Hepatocyte (in vitro differentiated cells): ENCODE measurements at regions not wholly inside any gene's neighbourhood (a gene's known extent, or its start where the extent isn't known, plus 50 kb on each side); places are given as distances from the start of the nearest gene placed in this dataset.

Experiments
- DNase-seq: peaks from one replicate; pipeline ENCODE4 v3.0.0-alpha.2; 2016; ENCODE audit warnings: low spot score
- H2AFZ ChIP-seq: fragments of 200-600 bp; sonication (generic); 2 replicates; pipeline ENCODE4 v1.6.0; 2016; ENCODE audit warnings: antibody characterized with exemption, mild to moderate bottlenecking
- H3K27ac ChIP-seq: fragments of 200-600 bp; sonication (generic); 2 replicates; pipeline ENCODE4 v1.5.1; 2016; ENCODE audit warnings: mild to moderate bottlenecking
- H3K27me3 ChIP-seq: fragments of 200-600 bp; sonication (generic); 2 replicates; pipeline ENCODE4 v1.6.1; 2016
- H3K36me3 ChIP-seq: fragments of 200-600 bp; sonication (generic); replicated peaks from 2 replicates; pipeline ENCODE4 v1.5.1; 2016; ENCODE audit warnings: low read depth; ENCODE audit not compliant: insufficient read depth
- H3K4me1 ChIP-seq: fragments of 200-600 bp; sonication (generic); 2 replicates; pipeline ENCODE4 v1.5.1; 2016; ENCODE audit warnings: mild to moderate bottlenecking, moderate library complexity; ENCODE audit not compliant: insufficient read depth
- H3K4me2 ChIP-seq: fragments of 200-600 bp; sonication (generic); 2 replicates; pipeline ENCODE4 v1.6.0; 2016
- H3K4me3 ChIP-seq: fragments of 200-600 bp; sonication (generic); 2 replicates; pipeline ENCODE4 v1.5.1; 2016; ENCODE audit warnings: mild to moderate bottlenecking
- H3K79me2 ChIP-seq: fragments of 200-600 bp; sonication (generic); 2 replicates; pipeline ENCODE4 v1.6.0; 2017; ENCODE audit warnings: mild to moderate bottlenecking
- H3K9me2 ChIP-seq: fragments of 200-600 bp; sonication (generic); replicated peaks from 2 replicates; pipeline ENCODE4 v1.6.0; 2017; ENCODE audit warnings: mild to moderate bottlenecking; ENCODE audit not compliant: insufficient read depth
- H3K9me3 ChIP-seq: fragments of 200-600 bp; sonication (generic); 2 replicates; pipeline ENCODE4 v1.5.1; 2016; ENCODE audit warnings: low read depth, mild to moderate bottlenecking
- H4K20me1 ChIP-seq: fragments of 200-600 bp; sonication (generic); 2 replicates; pipeline ENCODE4 v1.6.0; 2016; ENCODE audit warnings: mild to moderate bottlenecking; ENCODE audit not compliant: insufficient read depth, poor library complexity, severe bottlenecking
- EZH2 ChIP-seq: fragments of 200-600 bp; sonication (generic); IDR thresholded peaks from 2 replicates; pipeline ENCODE4 v1.6.1; 2016; ENCODE audit warnings: antibody characterized with exemption, mild to moderate bottlenecking, borderline replicate concordance
- EZH2phosphoT487 ChIP-seq: fragments of 200-600 bp; sonication (generic); IDR thresholded peaks from one replicate; pipeline ENCODE4 v1.6.1; 2018; ENCODE audit warnings: antibody characterized with exemption, mild to moderate bottlenecking, low read depth, moderate library complexity; ENCODE audit not compliant: unreplicated experiment, severe bottlenecking
- WGBS: methylation state at CpG from one replicate; pipeline ENCODE4 v1.1.6; 2016; ENCODE audit warnings: low lambda C conversion rate; ENCODE audit errors: missing lambda C conversion rate; 5-methylcytosine and 5-hydroxymethylcytosine counted together
- TF ChIP-seq, protein P1 (sequence below): fragments of 200-600 bp; sonication (generic); IDR thresholded peaks from 2 replicates; pipeline ENCODE4 v1.5.1; 2016; ENCODE audit warnings: antibody characterized with exemption, mild to moderate bottlenecking; ENCODE audit not compliant: poor library complexity

DNA sequence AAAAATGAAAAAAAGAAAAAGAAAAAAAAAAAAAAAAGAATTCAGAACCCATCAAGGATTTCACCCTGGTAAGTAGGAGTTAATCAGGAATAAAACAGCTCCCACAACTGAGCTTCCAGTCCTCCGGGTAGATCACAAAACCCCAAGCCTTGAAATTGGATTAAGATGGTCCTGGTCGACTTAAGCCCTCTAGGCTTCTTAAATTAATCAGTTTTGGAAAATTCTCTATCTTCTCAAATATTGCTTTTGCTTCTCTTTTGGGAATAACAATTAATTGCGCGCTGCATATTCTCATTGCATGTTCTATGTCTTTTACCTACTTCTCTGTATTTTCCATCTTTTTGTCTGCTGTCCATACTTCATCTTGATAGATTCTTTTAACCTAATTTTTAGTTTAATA, 348.0 kb upstream of the MEX3C start:
- no peaks in the 10 kb centered on the region for H3K4me1 ChIP-seq
- H2AFZ ChIP-seq = no peak overlapping the region
- H3K4me2 ChIP-seq = no peak overlapping the region
- no peaks in the 10 kb centered on the region for H4K20me1 ChIP-seq
- H3K4me3 ChIP-seq = no peak overlapping the region
- no peaks in the 10 kb centered on the region for H3K27me3 ChIP-seq
- H3K27ac ChIP-seq = no peak overlapping the region
- WGBS = 92% methylated on average over 4 of the region's 4 CpGs
- no peaks in the 10 kb centered on the region for H3K9me2 ChIP-seq
- H3K36me3 ChIP-seq = no peaks in the 10 kb centered on the region
- TF ChIP-seq, protein P1, sequence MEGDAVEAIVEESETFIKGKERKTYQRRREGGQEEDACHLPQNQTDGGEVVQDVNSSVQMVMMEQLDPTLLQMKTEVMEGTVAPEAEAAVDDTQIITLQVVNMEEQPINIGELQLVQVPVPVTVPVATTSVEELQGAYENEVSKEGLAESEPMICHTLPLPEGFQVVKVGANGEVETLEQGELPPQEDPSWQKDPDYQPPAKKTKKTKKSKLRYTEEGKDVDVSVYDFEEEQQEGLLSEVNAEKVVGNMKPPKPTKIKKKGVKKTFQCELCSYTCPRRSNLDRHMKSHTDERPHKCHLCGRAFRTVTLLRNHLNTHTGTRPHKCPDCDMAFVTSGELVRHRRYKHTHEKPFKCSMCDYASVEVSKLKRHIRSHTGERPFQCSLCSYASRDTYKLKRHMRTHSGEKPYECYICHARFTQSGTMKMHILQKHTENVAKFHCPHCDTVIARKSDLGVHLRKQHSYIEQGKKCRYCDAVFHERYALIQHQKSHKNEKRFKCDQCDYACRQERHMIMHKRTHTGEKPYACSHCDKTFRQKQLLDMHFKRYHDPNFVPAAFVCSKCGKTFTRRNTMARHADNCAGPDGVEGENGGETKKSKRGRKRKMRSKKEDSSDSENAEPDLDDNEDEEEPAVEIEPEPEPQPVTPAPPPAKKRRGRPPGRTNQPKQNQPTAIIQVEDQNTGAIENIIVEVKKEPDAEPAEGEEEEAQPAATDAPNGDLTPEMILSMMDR = no peak
- TF ChIP-seq EZH2phosphoT487 (no peak), EZH2 (no peak)
- DNase-seq = no peak
- no peaks in the 10 kb centered on the region for H3K79me2 ChIP-seq
- H3K9me3 ChIP-seq = no peaks in the 10 kb centered on the region

DNA sequence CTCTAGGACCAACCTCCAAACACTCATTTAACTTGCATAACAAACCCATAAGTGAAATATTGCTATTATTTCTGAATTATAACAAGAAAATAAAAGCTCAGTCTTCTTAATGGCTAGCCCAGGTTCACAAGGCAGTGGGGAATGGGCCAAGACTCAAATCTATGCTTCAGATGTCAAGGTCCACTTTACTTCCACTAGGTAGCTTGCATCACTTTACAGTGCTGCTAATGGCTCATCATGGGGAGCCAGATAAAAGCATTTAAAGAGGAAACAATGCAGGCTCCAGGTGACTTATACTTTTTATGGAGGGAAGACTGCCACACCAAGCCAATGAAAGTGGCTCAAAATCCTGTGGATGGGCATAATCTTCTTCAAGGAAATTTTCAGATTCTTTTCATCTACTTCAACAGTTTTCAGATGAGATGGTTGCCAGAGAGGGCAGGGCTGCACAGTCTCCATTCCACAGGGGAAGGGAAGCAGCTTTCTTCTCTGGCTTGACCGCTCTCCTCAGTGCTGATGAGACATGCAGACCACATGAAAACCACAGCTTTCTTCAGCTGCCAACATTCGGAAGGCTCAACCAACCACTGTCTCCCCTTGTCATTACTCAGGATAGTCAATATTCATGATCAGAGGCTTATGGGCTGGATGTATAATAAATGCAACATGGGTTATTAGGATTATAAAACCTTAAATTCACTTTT, 361.9 kb upstream of the MEX3C start:
- 81% methylated on average over 2 of the region's 2 CpGs for WGBS
- no peaks in the 10 kb centered on the region for H3K4me1 ChIP-seq
- TF ChIP-seq, protein P1 = no peak
- TF ChIP-seq EZH2 (no peak), EZH2phosphoT487 (no peak)

DNA sequence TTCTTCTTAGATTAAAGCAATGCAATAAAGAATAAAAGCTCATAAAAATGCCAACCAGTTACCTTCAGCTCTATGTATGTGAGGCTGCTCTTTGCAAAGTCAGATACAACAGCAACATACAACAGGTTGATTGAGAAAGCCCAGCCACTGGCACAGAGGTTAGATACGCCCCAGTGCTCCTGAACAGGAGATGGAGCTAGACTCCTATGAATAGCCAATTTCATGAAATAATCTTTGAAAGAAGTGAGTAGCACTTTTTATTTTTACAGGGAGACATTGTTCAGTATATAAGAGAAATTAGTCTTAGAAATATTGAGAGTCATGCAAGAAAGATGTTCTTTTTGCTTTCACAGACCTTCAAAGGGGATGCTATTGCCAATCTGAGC, 362.4 kb upstream of the MEX3C start:
- Histone ChIP-seq H3K4me1 (no peaks in the 10 kb centered on the region), H3K36me3 (no peaks in the 10 kb centered on the region), H3K9me3 (no peaks in the 10 kb centered on the region), H2AFZ (no peak overlapping the region), H3K9me2 (no peaks in the 10 kb centered on the region), H3K4me2 (no peak overlapping the region), H3K4me3 (no peak overlapping the region), H3K27ac (no peak overlapping the region), H3K79me2 (no peaks in the 10 kb centered on the region), H4K20me1 (no peaks in the 10 kb centered on the region), H3K27me3 (no peaks in the 10 kb centered on the region)
- 81% methylated on average over 1 of the region's 1 CpG for WGBS
- no peak for DNase-seq
- TF ChIP-seq EZH2phosphoT487 (no peak), EZH2 (no peak)
- TF ChIP-seq, protein P1 = no peak

More for the DNA sequence above, 361.9 kb upstream of the MEX3C start:
- Histone ChIP-seq H3K9me3 (no peaks in the 10 kb centered on the region), H3K4me3 (no peak overlapping the region), H3K36me3 (no peaks in the 10 kb centered on the region), H4K20me1 (no peaks in the 10 kb centered on the region), H3K27ac (no peak overlapping the region), H3K27me3 (no peaks in the 10 kb centered on the region), H3K79me2 (no peaks in the 10 kb centered on the region), H2AFZ (no peak overlapping the region), H3K4me2 (no peak overlapping the region), H3K9me2 (no peaks in the 10 kb centered on the region)
- DNase-seq = peak; percentile 10
